ENCODE measurements at regions not wholly inside any gene's neighbourhood (a gene's known extent, or its start where the extent isn't known, plus 50 kb on each side); places are given as distances from the start of the nearest gene placed in this dataset.
A peak's percentile ranks its signal among the peaks of the same experiment; 100 is the strongest.

- Mint-ChIP-seq H3K36me3 (peaks cover 16% of the 10 kb centered on the region), H3K4me3 (no peak overlapping the region), H3K27ac (no peak overlapping the region), H3K4me1 (peaks cover 13% of the 10 kb centered on the region), H3K27me3 (peaks cover 3% of the 10 kb centered on the region), H3K9me3 (peaks cover 34% of the 10 kb centered on the region)
- no peak for DNase-seq
- CTCF ChIA-PET: no interaction called here
These were observed 122.6 kb upstream of the PLXNC1 start for GRCh38 chr12:94025756-94026155.

GRCh38 chr12:94026596-94026995 lies 121.8 kb upstream of the PLXNC1 start:
- Mint-ChIP-seq H3K27me3 (peaks cover 3% of the 10 kb centered on the region), H3K36me3 (peaks cover 22% of the 10 kb centered on the region), H3K4me1 (peaks cover 21% of the 10 kb centered on the region), H3K9me3 (peaks cover 39% of the 10 kb centered on the region), H3K4me3 (no peak overlapping the region), H3K27ac (no peak overlapping the region)
- no peak for DNase-seq
- CTCF ChIA-PET: no interaction called here

- peaks cover 3% of the 10 kb centered on the region for H3K27me3 Mint-ChIP-seq
- CTCF ChIA-PET: interaction anchor here (1.2 kb wide), 1 partner anchor 73 kb away, joined by 3 read pairs; no protein-coding TSS in a partner anchor
These were observed 120.8 kb upstream of the PLXNC1 start for GRCh38 chr12:94027561-94027960.

DNA sequence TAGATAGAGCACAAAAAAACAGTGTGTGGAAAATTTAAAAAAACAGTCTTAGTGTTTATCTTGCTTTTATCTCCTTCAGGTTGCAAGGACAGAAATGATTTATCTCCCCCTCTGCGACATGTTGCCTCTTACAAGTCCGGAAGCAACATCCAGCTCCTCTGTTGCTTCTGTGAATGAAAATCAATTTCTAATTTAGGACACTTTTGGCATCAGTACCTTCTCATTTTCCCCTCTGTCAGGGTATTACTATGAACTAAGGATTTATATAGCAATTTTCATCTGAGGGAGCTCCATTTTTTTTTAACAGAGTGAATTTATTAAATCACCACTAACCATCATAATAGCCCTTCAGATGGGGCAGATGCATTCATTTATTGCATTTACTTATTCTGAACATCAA lies 116.6 kb upstream of the PLXNC1 start:
- Mint-ChIP-seq H3K36me3 (peaks cover 46% of the 10 kb centered on the region), H3K27me3 (peaks cover 3% of the 10 kb centered on the region), H3K9me3 (peaks cover 50% of the 10 kb centered on the region), H3K4me3 (no peak overlapping the region), H3K4me1 (peaks cover 49% of the 10 kb centered on the region), H3K27ac (peak overlapping the region; percentile 13)
- CTCF ChIA-PET: interaction anchor here (2.4 kb wide), 1 partner anchor 44 kb away, joined by 7 read pairs; no protein-coding TSS in a partner anchor
- DNase-seq: no peak

More at GRCh38 chr12:94027561-94027960, 120.8 kb upstream of the PLXNC1 start:
- Mint-ChIP-seq H3K36me3 (peaks cover 28% of the 10 kb centered on the region), H3K9me3 (peaks cover 43% of the 10 kb centered on the region), H3K4me3 (no peak overlapping the region), H3K27ac (no peak overlapping the region), H3K4me1 (peaks cover 29% of the 10 kb centered on the region)
- DNase-seq: no peak

- peak overlapping the region; percentile 86 for H3K27ac Mint-ChIP-seq
- H3K4me1 Mint-ChIP-seq: peaks cover 49% of the 10 kb centered on the region
- peaks cover 46% of the 10 kb centered on the region for H3K36me3 Mint-ChIP-seq
- H3K27me3 Mint-ChIP-seq: peaks cover 3% of the 10 kb centered on the region
- DNase-seq: no peak
- no peak overlapping the region for H3K4me3 Mint-ChIP-seq
- CTCF ChIA-PET: interaction anchor here (1.4 to 2.4 kb wide), 3 partner anchors 10 to 70 kb away, joined by 4 to 7 read pairs (median 5); no protein-coding TSS in a partner anchor
- peaks cover 47% of the 10 kb centered on the region for H3K9me3 Mint-ChIP-seq
These were observed 116.0 kb upstream of the PLXNC1 start for GRCh38 chr12:94032368-94032767.

DNA sequence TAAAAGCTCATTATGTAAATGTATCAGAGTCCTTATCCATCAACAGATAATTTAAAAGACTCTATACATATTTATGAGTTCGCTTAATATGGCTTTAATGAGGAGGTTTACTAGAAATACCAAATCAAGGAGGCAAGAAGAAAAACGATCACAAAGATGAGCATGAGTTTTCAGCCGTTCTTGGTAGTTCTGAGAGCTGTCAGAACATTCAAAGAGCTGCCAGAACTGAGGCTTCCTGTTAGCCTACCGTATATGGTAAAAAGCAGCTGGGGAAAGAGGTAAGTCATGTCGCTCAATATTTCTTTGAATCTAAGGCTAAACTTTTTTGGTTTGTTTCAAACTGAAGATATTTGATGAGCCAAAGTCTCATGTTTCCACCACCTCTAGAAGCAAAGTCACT lies 115.3 kb upstream of the PLXNC1 start:
- H3K9me3 Mint-ChIP-seq: peaks cover 47% of the 10 kb centered on the region
- peaks cover 3% of the 10 kb centered on the region for H3K27me3 Mint-ChIP-seq
- peaks cover 49% of the 10 kb centered on the region for H3K4me1 Mint-ChIP-seq
- no peak overlapping the region for H3K4me3 Mint-ChIP-seq
- CTCF ChIA-PET: interaction anchor here (1.3 to 2.4 kb wide), 4 partner anchors 9 to 70 kb away, joined by 4 to 7 read pairs (median 4); no protein-coding TSS in a partner anchor
- peaks cover 46% of the 10 kb centered on the region for H3K36me3 Mint-ChIP-seq
- peak overlapping the region; percentile 86 for H3K27ac Mint-ChIP-seq
- peak; percentile 40 for DNase-seq

DNA sequence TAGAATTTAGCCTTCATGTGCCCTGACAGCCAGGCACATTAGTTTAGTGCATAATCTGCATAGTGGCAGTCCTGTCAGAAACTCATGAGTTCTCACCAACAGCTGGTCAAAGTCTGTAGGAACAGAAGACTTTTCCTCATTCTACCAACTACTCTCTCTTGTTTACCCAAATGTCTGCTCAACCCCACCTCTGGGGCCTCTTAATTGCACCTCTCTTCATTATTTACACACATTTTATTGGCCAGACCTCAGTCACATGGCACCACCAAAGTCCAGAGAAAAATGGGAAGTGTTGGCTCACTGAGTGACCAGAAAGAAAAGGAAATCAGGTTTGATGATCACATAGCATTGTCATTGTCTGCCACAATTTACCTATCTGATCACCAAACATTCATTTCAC lies 114.6 kb upstream of the PLXNC1 start:
- CTCF ChIA-PET: interaction anchor here (1.3 to 2.4 kb wide), 4 partner anchors 9 to 69 kb away, joined by 4 to 7 read pairs (median 4); no protein-coding TSS in a partner anchor
- peaks cover under 1% of the 10 kb centered on the region for H3K27me3 Mint-ChIP-seq
- DNase-seq: no peak
- H3K4me1 Mint-ChIP-seq: peaks cover 49% of the 10 kb centered on the region
- peak overlapping the region; percentile 86 for H3K27ac Mint-ChIP-seq
- H3K9me3 Mint-ChIP-seq: peaks cover 46% of the 10 kb centered on the region
- H3K4me3 Mint-ChIP-seq: no peak overlapping the region
- peaks cover 45% of the 10 kb centered on the region for H3K36me3 Mint-ChIP-seq

DNA sequence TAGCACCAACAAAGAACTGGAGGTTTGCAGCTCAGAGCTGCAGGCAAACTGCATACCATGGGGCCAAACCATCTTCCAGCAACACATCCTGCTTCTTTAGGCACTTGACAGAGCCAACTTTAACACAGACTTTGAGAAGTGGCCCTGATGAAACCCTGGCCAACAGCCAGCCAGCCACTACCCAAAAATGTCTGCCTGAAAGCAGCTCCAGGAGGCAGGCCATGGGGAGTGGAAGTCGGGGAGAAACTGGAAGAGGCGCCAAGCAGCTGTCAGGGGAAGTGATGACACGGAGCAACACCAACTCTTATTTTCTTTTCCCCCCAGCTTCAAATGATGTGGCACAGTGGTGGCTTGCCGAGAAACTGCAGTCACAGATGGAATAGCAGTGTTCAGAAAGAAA lies 110.9 kb upstream of the PLXNC1 start:
- Mint-ChIP-seq H3K27me3 (no peaks in the 10 kb centered on the region), H3K9me3 (peaks cover 32% of the 10 kb centered on the region), H3K36me3 (peaks cover 24% of the 10 kb centered on the region), H3K4me3 (no peak overlapping the region), H3K27ac (no peak overlapping the region), H3K4me1 (peaks cover 21% of the 10 kb centered on the region)
- CTCF ChIA-PET: interaction anchor here (1.0 kb wide), 1 partner anchor 9 kb away, joined by 3 read pairs; no protein-coding TSS in a partner anchor
- no peak for DNase-seq

DNA sequence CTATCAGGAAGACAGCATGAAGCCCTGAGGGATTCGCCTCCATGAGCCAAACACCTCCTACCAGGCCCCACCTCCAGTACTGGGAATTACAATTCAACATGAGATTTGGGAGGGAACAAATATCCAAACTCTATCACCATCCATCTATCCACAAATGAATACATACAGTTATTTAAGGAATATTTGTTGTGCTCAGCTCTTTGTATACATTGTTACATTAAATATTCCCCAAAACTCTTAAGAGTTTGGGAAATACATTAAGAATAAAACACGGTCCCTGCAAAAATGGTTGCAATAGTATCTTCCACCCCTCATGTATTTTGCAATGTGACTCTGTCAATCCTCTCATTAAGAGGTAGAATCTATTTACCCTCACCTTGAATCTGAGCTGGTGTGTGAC lies 109.8 kb upstream of the PLXNC1 start:
- no peak for DNase-seq
- peaks cover 13% of the 10 kb centered on the region for H3K36me3 Mint-ChIP-seq
- H3K4me1 Mint-ChIP-seq: peaks cover 9% of the 10 kb centered on the region
- CTCF ChIA-PET: no interaction called here
- no peak overlapping the region for H3K4me3 Mint-ChIP-seq
- no peaks in the 10 kb centered on the region for H3K27me3 Mint-ChIP-seq
- H3K27ac Mint-ChIP-seq: no peak overlapping the region
- peaks cover 23% of the 10 kb centered on the region for H3K9me3 Mint-ChIP-seq

DNA sequence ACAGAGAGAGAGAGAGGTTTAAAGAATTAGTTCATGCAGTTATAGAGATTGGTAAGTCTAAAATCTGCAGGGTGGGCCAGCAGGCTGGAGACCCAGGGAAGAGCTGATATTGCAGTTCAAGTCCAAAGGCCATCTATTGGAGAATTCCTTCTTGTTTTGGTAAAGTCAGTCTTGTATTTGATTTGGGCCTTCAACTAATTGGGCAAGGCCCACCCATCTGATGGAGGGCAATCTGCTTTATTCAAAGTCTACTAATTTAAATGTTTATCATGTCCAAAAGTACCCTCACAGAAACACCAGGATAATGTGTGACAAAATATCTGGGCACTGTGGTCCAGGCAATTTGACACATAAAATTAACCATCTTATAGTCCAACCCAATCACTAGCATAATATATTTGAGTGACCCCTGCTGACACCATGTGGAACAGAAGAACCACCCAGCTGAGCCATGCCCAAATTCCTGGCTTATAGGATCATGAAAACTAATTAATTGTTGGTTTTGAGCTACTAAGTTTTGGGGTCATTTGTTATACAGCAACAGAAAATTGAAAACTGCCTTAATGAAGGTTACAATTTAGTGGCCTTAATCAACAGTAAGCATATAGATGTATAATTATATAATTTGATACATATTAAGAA lies 109.1 kb upstream of the PLXNC1 start:
- H3K36me3 Mint-ChIP-seq: peaks cover 7% of the 10 kb centered on the region
- H3K4me1 Mint-ChIP-seq: peaks cover 2% of the 10 kb centered on the region
- no peak overlapping the region for H3K27ac Mint-ChIP-seq
- H3K27me3 Mint-ChIP-seq: no peaks in the 10 kb centered on the region
- no peak for DNase-seq
- no peak overlapping the region for H3K4me3 Mint-ChIP-seq
- H3K9me3 Mint-ChIP-seq: peaks cover 17% of the 10 kb centered on the region
- CTCF ChIA-PET: no interaction called here

DNA sequence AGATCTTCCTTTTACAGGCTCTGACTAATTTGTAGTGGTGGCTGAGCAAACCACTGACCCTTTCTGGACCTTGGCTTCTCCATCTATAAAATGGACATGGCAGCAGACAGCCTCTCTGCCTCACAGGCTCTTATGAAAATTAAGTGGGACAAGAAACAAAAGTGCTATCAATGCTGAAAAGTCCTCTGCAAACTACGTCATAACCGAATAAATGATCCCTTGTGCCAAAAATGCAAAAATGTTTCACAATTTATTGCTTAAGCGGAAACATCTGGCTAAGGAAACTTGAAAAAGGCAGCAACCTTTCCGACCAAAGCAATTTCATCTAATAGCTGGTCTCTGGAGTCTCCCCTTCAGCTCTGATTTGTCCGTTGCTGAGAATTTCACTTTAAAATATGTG lies 108.5 kb upstream of the PLXNC1 start:
- CTCF ChIA-PET: no interaction called here
- H3K9me3 Mint-ChIP-seq: peaks cover 11% of the 10 kb centered on the region
- H3K4me1 Mint-ChIP-seq: no peaks in the 10 kb centered on the region
- no peak overlapping the region for H3K27ac Mint-ChIP-seq
- H3K36me3 Mint-ChIP-seq: peaks cover 2% of the 10 kb centered on the region
- no peaks in the 10 kb centered on the region for H3K27me3 Mint-ChIP-seq
- no peak for DNase-seq
- no peak overlapping the region for H3K4me3 Mint-ChIP-seq

- no peak for DNase-seq
- no peak overlapping the region for H3K4me3 Mint-ChIP-seq
- H3K27me3 Mint-ChIP-seq: peaks cover 1% of the 10 kb centered on the region
- H3K27ac Mint-ChIP-seq: no peak overlapping the region
- CTCF ChIA-PET: interaction anchor here (1.4 kb wide), 1 partner anchor 9 kb away, joined by 4 read pairs; no protein-coding TSS in a partner anchor
- H3K4me1 Mint-ChIP-seq: no peaks in the 10 kb centered on the region
- H3K36me3 Mint-ChIP-seq: no peaks in the 10 kb centered on the region
- H3K9me3 Mint-ChIP-seq: peaks cover 8% of the 10 kb centered on the region
These were observed 106.5 kb upstream of the PLXNC1 start for GRCh38 chr12:94041850-94042249.

- H3K4me3 Mint-ChIP-seq: no peak overlapping the region
- DNase-seq: no peak
- H3K27me3 Mint-ChIP-seq: peaks cover 3% of the 10 kb centered on the region
- H3K36me3 Mint-ChIP-seq: no peaks in the 10 kb centered on the region
- H3K4me1 Mint-ChIP-seq: peaks cover 1% of the 10 kb centered on the region
- peaks cover 8% of the 10 kb centered on the region for H3K9me3 Mint-ChIP-seq
- CTCF ChIA-PET: interaction anchor here (1.4 kb wide), 1 partner anchor 9 kb away, joined by 4 read pairs; no protein-coding TSS in a partner anchor
- no peak overlapping the region for H3K27ac Mint-ChIP-seq
These were observed 106.1 kb upstream of the PLXNC1 start for GRCh38 chr12:94042321-94042720.

GRCh38 chr12:94046626-94047410 lies 101.6 kb upstream of the PLXNC1 start:
- H3K9me3 Mint-ChIP-seq: peaks cover 12% of the 10 kb centered on the region
- CTCF ChIA-PET: interaction anchor here (1.0 kb wide), 1 partner anchor 9 kb away, joined by 3 read pairs; no protein-coding TSS in a partner anchor
- DNase-seq: no peak
- no peak overlapping the region for H3K4me3 Mint-ChIP-seq
- H3K27me3 Mint-ChIP-seq: peaks cover 24% of the 10 kb centered on the region
- peaks cover 15% of the 10 kb centered on the region for H3K4me1 Mint-ChIP-seq
- H3K36me3 Mint-ChIP-seq: no peaks in the 10 kb centered on the region
- H3K27ac Mint-ChIP-seq: no peak overlapping the region
